ENCODE measurements at regions not wholly inside any gene's neighbourhood (a gene's known extent, or its start where the extent isn't known, plus 50 kb on each side); places are given as distances from the start of the nearest gene placed in this dataset.

DNA sequence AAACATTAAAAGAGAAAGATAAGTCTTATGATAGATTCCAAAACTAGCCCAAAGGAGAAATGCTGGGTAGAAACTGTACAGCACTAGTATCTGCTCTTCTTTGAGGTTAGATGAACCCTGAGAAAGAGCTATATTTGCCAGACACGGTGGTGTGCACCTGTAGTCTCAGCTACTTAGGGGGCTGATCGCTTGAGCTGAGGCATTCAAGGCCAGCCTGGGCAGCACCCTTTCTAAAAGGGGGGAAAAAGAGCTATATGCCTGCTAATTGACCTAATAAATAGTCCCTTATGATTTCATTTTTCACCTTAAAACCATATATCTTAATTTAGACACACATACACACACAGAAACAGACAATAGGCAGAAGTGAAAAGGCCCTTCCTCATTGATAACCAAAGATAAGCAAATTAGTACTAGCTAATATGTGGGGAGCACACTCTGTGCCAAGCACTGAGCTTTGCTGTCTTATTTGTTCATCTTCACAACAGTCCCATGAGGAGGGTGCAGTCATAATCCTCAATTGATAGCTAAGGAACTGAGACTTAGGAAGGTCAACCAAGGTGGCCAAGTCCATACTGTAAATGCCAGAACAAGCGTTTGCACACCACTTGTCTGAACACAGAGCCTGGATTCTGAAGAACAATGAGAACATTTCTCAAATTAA is 56.6 kb upstream of the NLK start:
- no peak overlapping the region for H3K27ac ChIP-seq (ENCODE audit: low read depth, low read length)
- WGBS, 2 experiments (ENCODE audit: extremely low coverage in 1 of 2, insufficient coverage in 1 of 2, insufficient read length in 1 of 2, insufficient replicate concordance in 2 of 2, low coverage in 1 of 2, low lambda C conversion rate in 2 of 2, missing lambda C conversion rate in 1 of 2), result 92% methylated on average over 3 of the region's 3 CpGs; no CpG with 5 or more reads in 1 of the 2 experiments
- H2BK5ac ChIP-seq (ENCODE audit: low read depth, low read length), result no peak overlapping the region
- H3K27me3 ChIP-seq (replicated peaks in 1 of 4; ENCODE audit: control insufficient read depth in 3 of 4, extremely low read depth in 1 of 4, insufficient read depth in 3 of 4, low read length in 3 of 4), result no peaks in the 10 kb centered on the region; a peak in 1 of 7 replicates
- no peak overlapping the region for H2BK12ac ChIP-seq (ENCODE audit: low read depth, low read length)
- no peak for TF ChIP-seq SP2 (IDR thresholded peaks at IDR 0.05; ENCODE audit: low read length)
- TF ChIP-seq CHD2 (IDR thresholded peaks at IDR 0.05; ENCODE audit: low read length), result no peak
- TF ChIP-seq, protein P1, sequence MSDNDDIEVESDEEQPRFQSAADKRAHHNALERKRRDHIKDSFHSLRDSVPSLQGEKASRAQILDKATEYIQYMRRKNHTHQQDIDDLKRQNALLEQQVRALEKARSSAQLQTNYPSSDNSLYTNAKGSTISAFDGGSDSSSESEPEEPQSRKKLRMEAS (IDR thresholded peaks at IDR 0.05), result no peak
- no peak for TF ChIP-seq SP4 (IDR thresholded peaks at IDR 0.05; ENCODE audit: low read length)
- TF ChIP-seq MAFK (IDR thresholded peaks at IDR 0.05; ENCODE audit: low read depth, low read length), result no peak
- no peak for TF ChIP-seq TAF7 (optimal IDR thresholded peaks at IDR 0.05; ENCODE audit: borderline replicate concordance, low read depth, low read length)
- no peak for TF ChIP-seq RNF2 (IDR thresholded peaks at IDR 0.05; ENCODE audit: borderline replicate concordance, low read depth, low read length, missing control alignments, poor library complexity, severe bottlenecking)
- TF ChIP-seq YY1 (IDR thresholded peaks at IDR 0.05; ENCODE audit: low read depth, low read length), result no peak
- H2AFZ ChIP-seq (ENCODE audit: low read length), result no peak overlapping the region
- H2BK15ac ChIP-seq (ENCODE audit: low read length), result no peak overlapping the region
- H3K56ac ChIP-seq (replicated peaks; ENCODE audit: insufficient read length, low read depth, low read length), result no peak overlapping the region
- H3K18ac ChIP-seq (ENCODE audit: extremely low read depth, low read length), result no peak overlapping the region
- no peaks in the 10 kb centered on the region for H3K23me2 ChIP-seq (ENCODE audit: low read depth, low read length)
- H3K9me3 ChIP-seq (ENCODE audit: insufficient read depth in 2 of 2, low read depth in 1 of 2, low read length in 1 of 2), result no peaks in the 10 kb centered on the region
- H4K5ac ChIP-seq (ENCODE audit: insufficient read length, low read depth, low read length), result no peak overlapping the region
- H4K8ac ChIP-seq (ENCODE audit: extremely low read depth, insufficient read depth, low read length), result no peak overlapping the region
- H4K20me1 ChIP-seq (replicated peaks in 1 of 2; ENCODE audit: control insufficient read depth in 1 of 2, insufficient read depth in 2 of 2, low read length in 2 of 2), result no peaks in the 10 kb centered on the region
- H3K9ac ChIP-seq (replicated peaks in 1 of 4; ENCODE audit: extremely low read depth in 1 of 4, low read depth in 3 of 4, low read length in 3 of 4), result no peak overlapping the region
- H3K79me2 ChIP-seq (ENCODE audit: control insufficient read depth in 1 of 2, insufficient read depth in 2 of 2, low read length in 2 of 2), result no peaks in the 10 kb centered on the region
- ChIA-PET POLR2A (ENCODE audit: partially characterized antibody) (interaction anchor here (0.7 kb wide), 1 partner anchor 33 kb away, joined by 5 read pairs; no protein-coding TSS in a partner anchor), CTCF (ENCODE audit: partially characterized antibody) (interaction anchor here (0.7 to 1.1 kb wide), 4 partner anchors 9 to 26 kb away, joined by 3 to 4 read pairs (median 4); no protein-coding TSS in a partner anchor)
- H3K4me3 ChIP-seq (ENCODE audit: extremely low read depth in 1 of 4, insufficient read depth in 2 of 4, low read depth in 3 of 4, low read length in 4 of 4), result no peak overlapping the region
- H4K91ac ChIP-seq (replicated peaks; ENCODE audit: insufficient read length, low read length), result no peak overlapping the region
- no peak overlapping the region for H3K14ac ChIP-seq (ENCODE audit: insufficient read length)
- H3K79me1 ChIP-seq (ENCODE audit: low read depth, low read length), result no peaks in the 10 kb centered on the region
- H3K4me1 ChIP-seq (replicated peaks in 1 of 4; ENCODE audit: control insufficient read depth in 3 of 4, insufficient read depth in 4 of 4, low read length in 3 of 4), result peaks cover 0 to 4% (median 0%) of the 10 kb centered on the region in 4 experiments; a peak in 2 of 7 replicates
- H3K4me2 ChIP-seq (ENCODE audit: insufficient read depth in 1 of 2, low read depth in 2 of 2, low read length in 2 of 2), result no peak overlapping the region
- H3K23ac ChIP-seq (ENCODE audit: insufficient read length), result no peak overlapping the region
- H2AK5ac ChIP-seq (ENCODE audit: low read depth, low read length), result no peak overlapping the region
- DNase-seq (ENCODE audit: low read depth in 1 of 2, low spot score in 2 of 2) (no peak), FAIRE-seq (no peak)
- no peaks in the 10 kb centered on the region for H3K36me3 ChIP-seq (ENCODE audit: control insufficient read depth in 2 of 4, insufficient read depth in 4 of 4, low read length in 3 of 4)
- H2BK120ac ChIP-seq (replicated peaks; ENCODE audit: low read depth, low read length), result no peak overlapping the region
- H3K4ac ChIP-seq (replicated peaks; ENCODE audit: insufficient read length, low read depth, low read length), result no peak overlapping the region
- no peak overlapping the region for H2BK20ac ChIP-seq (ENCODE audit: low read length)
